HG02840 (cell line): ENCODE measurements at regions not wholly inside any gene's neighbourhood (a gene's known extent, or its start where the extent isn't known, plus 50 kb on each side); places are given as distances from the start of the nearest gene placed in this dataset.
"Not testable (repeated sequence)": the region's sequence is repeated elsewhere in the genome, so short reads cannot be mapped to it uniquely, and the experiment has no call there.

Source experiments
- ATAC-seq: cut with Tn5 transposase; IDR thresholded peaks from one replicate; pipeline ENCODE4 v1.9.1; 2021; ENCODE audit warnings: mild to moderate bottlenecking, moderate library complexity, moderate number of reproducible peaks; ENCODE audit not compliant: unreplicated experiment, low FRiP score

DNA sequence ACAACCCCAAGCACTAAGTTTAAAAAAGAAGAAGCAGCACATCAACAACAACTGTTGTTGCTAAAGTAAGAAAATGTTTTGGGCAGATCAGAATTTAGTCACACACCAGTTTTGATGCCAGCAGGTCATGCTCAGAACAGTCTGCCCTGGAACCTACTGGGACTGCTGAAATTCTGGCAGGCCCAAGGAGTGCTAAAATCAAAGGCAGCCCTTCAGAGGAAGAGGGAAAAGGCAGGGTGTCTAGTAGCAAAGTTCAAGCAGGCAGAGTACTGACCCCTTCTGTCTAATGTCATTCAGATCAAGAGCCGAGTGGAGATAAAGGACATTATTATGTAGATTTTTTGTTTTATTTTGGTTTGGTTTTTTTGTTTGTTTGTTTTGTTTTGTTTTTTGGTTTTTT lies 96.6 kb upstream of the LOC128125822 start:
- no peak for ATAC-seq

GRCh38 chr6:63476302-63476701 lies 96.0 kb upstream of the LOC128125822 start:
- no peak for ATAC-seq

DNA sequence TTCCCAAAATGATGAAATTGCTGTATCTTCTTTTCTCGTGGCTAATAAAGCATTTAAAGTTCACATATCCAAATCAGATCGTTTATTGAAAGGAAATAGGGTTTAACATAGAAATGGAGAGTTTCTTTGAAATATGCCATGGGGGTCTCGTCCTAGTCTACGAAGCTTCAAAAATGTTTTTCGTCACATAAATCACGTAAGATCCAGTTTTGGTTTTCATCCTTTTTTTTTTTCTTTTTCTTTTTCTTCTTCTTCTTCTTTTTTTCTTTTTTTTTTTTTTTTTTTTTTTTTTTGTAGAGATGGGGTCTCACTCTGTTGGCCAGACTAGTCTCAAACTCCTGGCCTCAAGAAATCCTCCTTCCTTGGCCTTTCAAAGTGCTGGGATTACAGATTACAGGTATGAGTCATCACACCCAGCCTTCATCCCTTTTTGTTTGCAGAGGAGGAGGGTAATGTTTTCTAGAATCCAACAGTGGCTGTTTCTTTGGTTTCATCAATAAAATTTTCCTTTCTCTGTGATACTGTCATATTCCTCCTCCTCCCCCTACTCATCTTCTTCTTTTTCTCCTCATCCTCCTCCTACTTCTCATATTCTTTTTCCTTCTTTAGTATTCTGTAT lies 94.7 kb upstream of the LOC128125822 start:
- ATAC-seq: no peak

DNA sequence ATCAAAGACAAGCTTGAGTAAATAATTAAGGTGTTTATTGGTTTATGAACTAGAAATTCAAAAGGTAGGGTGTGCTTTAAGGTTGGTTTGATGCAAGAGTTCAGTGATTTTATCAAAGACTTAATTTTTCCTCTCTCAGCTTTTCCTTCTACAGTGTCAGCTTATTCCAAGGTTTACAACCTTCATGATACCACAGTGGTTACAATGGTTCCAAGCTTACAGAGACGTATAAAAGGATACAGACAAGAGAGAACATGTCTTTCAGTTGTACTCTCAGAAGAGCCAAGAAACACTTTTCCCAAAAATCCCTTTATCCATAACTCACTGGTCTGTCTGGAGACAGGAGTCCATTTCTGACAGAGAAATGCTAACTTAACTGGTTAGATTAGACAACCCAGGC lies 93.5 kb upstream of the LOC128125822 start:
- ATAC-seq: no peak

DNA sequence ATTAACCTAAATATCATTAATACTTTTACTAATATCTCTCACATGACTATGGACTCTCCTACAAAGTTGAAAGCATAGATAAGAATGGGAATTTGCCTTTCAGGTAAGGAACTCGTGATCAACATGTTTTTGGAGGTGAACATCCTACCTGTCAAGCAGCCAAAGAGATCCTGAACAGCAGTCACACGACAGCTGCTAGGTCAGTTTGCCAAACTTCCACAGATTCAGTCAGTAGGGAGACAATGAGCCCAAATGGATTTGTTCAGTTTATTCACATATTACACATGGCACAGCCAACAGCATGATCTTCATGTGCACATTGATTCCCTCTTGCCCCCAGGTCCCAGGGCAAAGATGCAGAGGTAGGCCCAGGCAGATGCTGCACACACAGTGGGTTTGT lies 86.1 kb upstream of the LOC128125822 start:
- ATAC-seq: no peak

DNA sequence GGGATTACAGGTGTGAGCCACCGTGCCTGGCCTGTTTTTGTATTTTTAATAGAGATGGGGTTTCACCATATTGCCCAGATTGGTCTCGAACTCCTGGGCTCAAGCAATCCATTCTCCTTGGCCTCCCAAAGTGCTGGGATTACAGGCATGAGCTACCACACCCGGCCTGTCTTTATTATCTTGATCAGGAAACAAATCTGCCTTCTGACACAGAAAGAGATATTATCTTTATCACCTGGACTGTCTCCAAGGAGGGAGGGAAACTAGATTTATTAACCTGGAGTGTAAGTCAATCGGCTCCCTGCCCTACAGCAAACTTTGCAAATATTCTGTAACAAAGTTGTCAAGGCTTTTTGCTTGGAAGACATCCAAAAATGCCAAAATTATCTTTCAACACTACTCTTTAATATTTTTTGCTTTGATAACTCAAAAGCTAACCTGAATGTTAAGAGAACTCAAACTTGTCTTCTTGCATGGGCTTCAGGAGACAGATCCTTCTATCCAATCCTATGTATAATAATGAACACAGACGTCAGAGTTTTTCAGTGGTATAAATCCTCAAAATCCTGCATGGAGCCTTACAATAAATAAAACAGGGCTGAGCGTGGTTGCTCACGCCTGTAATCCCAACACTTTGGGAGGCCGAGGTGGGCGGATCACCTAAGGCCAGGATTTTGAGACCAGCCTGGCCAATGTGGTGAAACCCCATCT lies 85.0 kb upstream of the LOC128125822 start:
- ATAC-seq: no peak

- no peak for ATAC-seq
Observed at GRCh38 chr6:63491119-63491518, 81.2 kb upstream of the LOC128125822 start.

DNA sequence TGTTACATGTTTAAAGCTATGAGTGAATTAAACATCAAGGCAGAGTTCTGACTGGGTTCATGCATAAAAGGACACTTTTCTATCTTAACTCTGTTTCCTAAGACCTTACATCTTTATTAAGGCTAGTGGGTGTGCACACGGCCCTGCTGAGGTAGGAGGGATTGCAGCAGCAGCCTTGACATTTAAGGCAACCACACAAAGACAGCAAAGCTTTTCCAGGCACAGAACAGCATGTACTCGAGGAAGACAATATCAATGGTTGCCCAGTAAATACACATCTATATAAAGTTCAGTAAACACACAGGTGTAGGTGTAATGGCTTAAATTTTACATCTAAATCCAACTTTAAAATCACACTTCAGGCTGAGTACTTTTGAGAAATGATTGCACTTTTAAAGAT lies 79.8 kb upstream of the LOC128125822 start:
- no peak for ATAC-seq

DNA sequence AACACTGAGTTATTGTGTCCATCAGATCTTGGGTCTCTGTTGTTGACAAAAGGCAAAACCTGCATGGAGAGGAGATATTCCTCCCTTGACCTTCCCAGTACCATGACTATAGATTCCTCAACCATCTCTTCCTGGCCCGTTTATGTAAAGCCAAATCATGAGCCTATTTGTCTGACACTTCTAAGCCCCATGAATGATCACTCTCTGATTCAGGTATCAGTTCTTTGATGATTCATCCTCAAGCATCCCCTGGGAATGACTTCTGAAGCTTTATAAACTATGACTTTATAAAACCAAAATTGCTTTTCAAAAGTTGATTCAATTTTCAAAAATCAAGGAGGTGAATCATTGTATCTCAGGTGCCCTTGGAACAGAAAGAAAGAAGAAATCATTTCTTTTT lies 78.7 kb upstream of the LOC128125822 start:
- no peak for ATAC-seq

DNA sequence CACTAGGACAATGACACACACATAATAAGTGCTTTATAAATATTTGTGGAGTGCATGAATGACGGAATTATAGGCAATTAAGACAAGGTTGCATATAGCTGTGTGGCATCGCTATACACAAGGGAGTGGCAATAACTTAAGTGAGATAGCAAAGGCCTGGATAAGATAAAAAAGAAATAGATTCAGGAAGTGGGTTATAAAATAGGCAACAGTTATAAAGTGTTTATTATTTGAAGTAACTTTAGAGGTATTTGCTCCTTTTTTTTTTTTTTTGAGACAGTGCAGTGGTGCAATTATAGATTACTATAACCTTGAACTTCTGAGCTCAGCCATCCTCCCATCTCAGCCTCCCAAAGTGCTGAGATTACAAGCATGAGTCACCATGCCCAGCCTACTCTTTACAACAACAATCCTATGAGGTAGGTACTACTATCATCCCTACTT lies 75.9 kb upstream of the LOC128125822 start:
- no peak for ATAC-seq

DNA sequence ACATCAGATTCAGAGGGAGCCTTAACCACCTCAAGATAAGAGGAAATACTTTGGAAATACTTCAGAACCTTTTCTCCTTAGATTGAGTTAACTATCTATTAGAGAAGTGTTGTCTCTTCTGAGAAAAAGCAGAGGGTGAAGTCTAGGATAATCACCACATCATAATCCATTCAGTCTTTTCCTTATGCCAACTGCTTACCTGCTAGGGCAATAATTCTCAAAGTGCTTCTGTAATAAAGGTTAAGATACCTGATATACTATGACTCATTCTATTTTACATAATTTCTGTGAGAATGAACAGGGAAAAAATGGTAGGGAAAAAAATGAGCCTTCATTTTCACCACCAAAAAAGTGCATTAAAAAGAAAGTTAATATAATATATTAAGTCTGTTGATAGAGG lies 70.1 kb upstream of the LOC128125822 start:
- ATAC-seq: no peak

- no peak for ATAC-seq
Observed at GRCh38 chr6:63503199-63503598, 69.1 kb upstream of the LOC128125822 start.

DNA sequence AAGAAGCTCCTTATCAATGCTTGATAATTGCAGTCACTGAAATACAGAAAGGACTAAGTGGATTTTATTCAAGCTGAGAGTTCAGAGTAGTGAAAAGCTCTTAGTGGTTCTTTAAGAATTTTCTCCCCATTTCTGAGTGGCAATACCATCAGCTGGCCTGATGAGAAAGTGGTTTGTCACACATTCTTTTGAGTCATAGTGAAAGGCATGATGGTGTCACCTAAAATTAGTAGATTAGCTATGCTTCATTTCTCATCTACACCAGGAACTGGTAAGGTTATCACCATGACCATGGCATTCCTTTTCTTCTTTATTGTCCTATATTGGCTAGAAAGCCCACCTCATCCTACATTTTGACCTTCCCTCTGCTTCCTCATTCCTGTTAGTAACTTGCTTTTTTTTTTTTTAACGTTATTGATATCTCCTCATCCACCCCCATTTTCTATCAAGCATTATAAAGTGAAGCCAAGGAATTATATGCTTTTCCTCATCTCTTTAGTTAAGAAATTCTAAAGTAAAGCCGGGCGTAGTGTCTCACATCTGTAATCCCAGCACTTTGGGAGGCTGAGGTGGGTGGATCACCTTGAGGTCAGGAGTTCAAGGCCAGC lies 67.4 kb upstream of the LOC128125822 start:
- ATAC-seq: peak; percentile 94

DNA sequence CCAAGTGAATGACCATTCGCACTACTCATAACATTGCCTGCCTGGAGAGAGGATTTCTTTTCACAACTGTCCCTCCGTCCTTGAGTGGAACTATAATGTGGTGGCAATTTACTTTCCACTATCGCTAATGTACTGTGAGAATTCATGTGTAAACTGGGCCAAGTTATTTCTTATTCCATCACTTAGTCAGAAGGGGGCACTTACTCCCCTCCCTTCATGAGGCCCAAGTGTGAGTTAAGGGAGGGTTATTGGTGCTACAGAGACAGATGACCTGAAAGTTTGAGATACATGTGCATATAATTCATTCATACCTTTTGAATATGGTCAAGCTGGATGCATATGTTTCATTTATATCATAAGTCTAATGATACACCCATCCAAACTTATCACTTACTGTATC lies 65.2 kb upstream of the LOC128125822 start:
- no peak for ATAC-seq

DNA sequence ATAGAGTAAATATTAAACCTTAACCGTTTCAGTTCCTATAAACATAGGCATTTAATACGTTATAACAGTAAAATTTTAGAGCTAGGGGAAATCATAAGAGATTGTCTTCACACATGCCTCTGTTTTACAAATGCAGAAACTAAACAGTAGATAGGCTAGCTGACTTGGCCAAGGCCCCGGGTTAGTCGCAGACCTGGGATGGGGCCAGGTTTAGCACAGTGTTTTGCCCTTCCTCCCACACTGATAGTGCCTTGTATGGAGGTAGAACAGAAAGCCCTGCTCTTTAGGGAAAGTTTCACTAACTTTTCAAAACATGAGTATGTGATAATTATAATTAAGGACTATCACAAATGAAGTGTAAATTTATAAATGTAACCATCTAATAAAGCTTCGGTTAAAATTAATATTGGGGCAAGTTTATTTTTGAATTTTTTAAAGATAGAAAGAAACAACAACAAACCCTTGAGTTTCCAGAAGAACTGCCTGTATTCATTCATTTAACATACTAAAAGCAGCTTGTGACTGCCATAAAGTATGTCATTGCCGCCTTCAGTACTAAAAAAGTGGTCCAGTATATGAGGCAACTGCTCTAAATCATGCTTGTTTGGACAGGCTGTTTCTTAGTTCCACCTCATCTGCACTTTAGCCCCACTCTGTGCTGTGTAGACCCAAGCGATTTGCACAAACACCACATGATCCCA lies 62.5 kb upstream of the LOC128125822 start:
- ATAC-seq: no peak

DNA sequence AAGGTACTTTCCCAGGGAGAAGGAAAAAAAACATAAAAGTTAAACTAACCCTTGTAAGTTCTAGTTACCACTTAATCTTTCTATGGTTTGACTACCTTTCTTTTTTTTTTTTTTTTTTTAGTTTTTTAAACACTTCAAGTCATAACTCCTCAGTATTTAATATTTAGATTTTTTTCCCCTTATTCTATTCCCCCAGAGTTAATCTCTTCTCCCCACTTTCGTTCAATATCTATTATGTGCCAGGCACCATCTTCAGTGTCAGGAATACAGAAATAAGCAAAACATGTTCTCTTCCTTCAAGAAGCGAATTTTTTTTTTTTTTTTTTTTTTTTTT lies 62.0 kb upstream of the LOC128125822 start:
- ATAC-seq: no peak

- no peak for ATAC-seq
Observed at GRCh38 chr6:63510849-63511248, 61.4 kb upstream of the LOC128125822 start.

GRCh38 chr6:63514488-63515173 lies 57.6 kb upstream of the LOC128125822 start:
- no peak for ATAC-seq

DNA sequence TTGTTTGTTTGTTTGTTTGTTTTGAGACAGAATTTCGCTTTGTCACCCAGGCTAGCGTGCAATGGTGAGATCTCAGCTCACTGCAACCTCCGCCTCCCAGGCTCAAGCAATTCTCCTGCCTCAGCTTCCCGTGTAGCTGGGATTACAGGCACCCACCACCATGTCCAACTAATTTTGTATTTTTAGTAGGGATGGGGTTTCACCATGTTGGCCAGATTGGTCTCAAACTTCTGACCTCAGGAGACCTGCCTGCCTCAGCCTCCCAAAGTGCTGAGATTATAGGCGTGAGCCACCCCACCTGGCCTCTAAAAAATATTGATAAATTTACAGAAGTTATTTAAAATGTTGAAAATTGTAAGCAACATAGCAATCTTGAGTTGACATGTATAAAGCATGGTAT lies 57.1 kb upstream of the LOC128125822 start:
- not testable (repeated sequence) for ATAC-seq

- no peak for ATAC-seq
Observed at GRCh38 chr6:63516186-63516944, 55.9 kb upstream of the LOC128125822 start.
